HEK293 (cell line): ENCODE measurements at regions not wholly inside any gene's neighbourhood (a gene's known extent, or its start where the extent isn't known, plus 50 kb on each side); places are given as distances from the start of the nearest gene placed in this dataset.

Source experiments
- YY1 ChIP-seq: fragments of 450-650 bp; formaldehyde crosslinking; IDR thresholded peaks from 2 replicates; pipeline ENCODE4 v1.5.1; 2018; ENCODE audit warnings: missing biosample characterization, missing genetic modification characterization
- ZNF660 ChIP-seq: fragments of 450-650 bp; IDR thresholded peaks from 2 replicates; pipeline ENCODE4 v1.5.1; 2018; ENCODE audit warnings: missing biosample characterization, mild to moderate bottlenecking, missing genetic modification characterization

DNA sequence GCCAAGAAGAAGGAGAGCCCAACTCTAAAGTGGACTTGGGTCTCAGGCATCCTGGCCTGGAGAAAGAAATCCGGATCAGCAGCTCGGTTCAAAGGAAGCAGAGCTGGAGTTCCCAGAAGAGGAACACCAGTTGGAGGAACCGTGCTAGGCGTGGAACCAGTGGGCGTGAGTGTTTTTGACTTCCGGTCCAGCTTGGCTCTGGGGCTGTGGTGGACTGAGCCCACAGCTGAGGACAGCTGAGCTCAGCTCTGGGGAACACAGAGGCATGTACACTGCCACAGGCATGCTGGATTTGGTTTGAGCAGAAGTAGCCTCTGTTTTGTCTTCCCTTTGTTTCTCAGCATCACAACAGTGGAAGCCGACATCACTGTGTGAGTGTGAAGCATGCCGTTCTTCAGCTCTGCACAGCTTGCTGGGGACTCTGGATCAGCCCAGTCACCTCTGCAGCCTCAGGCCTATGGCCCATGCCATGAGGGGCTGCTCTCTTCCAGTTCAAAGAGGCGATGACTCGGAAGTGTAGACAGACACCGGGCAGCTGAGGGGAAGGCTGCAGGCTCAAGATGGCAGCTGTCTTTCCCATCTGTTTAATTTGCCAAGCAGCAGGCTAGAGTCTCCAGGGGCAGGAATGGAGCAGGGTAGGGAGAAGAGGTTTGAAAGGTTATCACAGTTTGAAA is 185.8 kb upstream of the UBE3A start:
- TF ChIP-seq YY1 (tag by site-specific recombination) (no peak), ZNF660 (no peak)
